ENCODE measurements at regions not wholly inside any gene's neighbourhood (a gene's known extent, or its start where the extent isn't known, plus 50 kb on each side); places are given as distances from the start of the nearest gene placed in this dataset.

GRCh38 chr5:78726571-78726970, 78.0 kb upstream of the LHFPL2 start:
- no peak overlapping the region for H3K27ac ChIP-seq
- no peaks in the 10 kb centered on the region for H3K9me3 ChIP-seq (ENCODE audit: low read depth)
- DNase-seq (ENCODE audit: low read depth in 1 of 2, low spot score in 1 of 2): no peak
- no peaks in the 10 kb centered on the region for H3K36me3 ChIP-seq
- no peaks in the 10 kb centered on the region for H3K4me1 ChIP-seq (ENCODE audit: low read depth)
- H3K27me3 ChIP-seq: no peaks in the 10 kb centered on the region
- no peak overlapping the region for H3K4me3 ChIP-seq
- TF ChIP-seq CTCF (IDR thresholded peaks at IDR 0.05; ENCODE audit: low read depth, low read length): no peak

- Histone ChIP-seq H3K27me3 (no peaks in the 10 kb centered on the region), H3K4me3 (no peak overlapping the region), H3K4me1 (ENCODE audit: low read depth) (no peaks in the 10 kb centered on the region), H3K27ac (no peak overlapping the region), H3K36me3 (no peaks in the 10 kb centered on the region), H3K9me3 (ENCODE audit: low read depth) (no peaks in the 10 kb centered on the region)
- TF ChIP-seq CTCF (IDR thresholded peaks at IDR 0.05; ENCODE audit: low read depth, low read length): no peak
- DNase-seq (ENCODE audit: low read depth in 1 of 2, low spot score in 1 of 2): no peak
These were observed 77.4 kb upstream of the LHFPL2 start for GRCh38 chr5:78726003-78726402.

GRCh38 chr5:78724061-78724460, 75.5 kb upstream of the LHFPL2 start:
- no peak overlapping the region for H3K4me3 ChIP-seq
- H3K27ac ChIP-seq: no peak overlapping the region
- TF ChIP-seq CTCF (IDR thresholded peaks at IDR 0.05; ENCODE audit: low read depth, low read length): no peak
- no peaks in the 10 kb centered on the region for H3K27me3 ChIP-seq
- DNase-seq (ENCODE audit: low read depth in 1 of 2, low spot score in 1 of 2): no peak
- H3K4me1 ChIP-seq (ENCODE audit: low read depth): peaks cover 3% of the 10 kb centered on the region
- H3K36me3 ChIP-seq: no peaks in the 10 kb centered on the region
- no peaks in the 10 kb centered on the region for H3K9me3 ChIP-seq (ENCODE audit: low read depth)

GRCh38 chr5:78720997-78721396, 72.4 kb upstream of the LHFPL2 start:
- no peak for DNase-seq (ENCODE audit: low read depth in 1 of 2, low spot score in 1 of 2)
- no peaks in the 10 kb centered on the region for H3K27me3 ChIP-seq
- H3K9me3 ChIP-seq (ENCODE audit: low read depth): no peaks in the 10 kb centered on the region
- H3K4me1 ChIP-seq (ENCODE audit: low read depth): peaks cover 3% of the 10 kb centered on the region
- TF ChIP-seq CTCF (IDR thresholded peaks at IDR 0.05; ENCODE audit: low read depth, low read length): no peak
- H3K36me3 ChIP-seq: no peaks in the 10 kb centered on the region
- H3K27ac ChIP-seq: no peak overlapping the region
- no peak overlapping the region for H3K4me3 ChIP-seq

GRCh38 chr5:78720227-78720985, 71.8 kb upstream of the LHFPL2 start:
- no peaks in the 10 kb centered on the region for H3K9me3 ChIP-seq (ENCODE audit: low read depth)
- H3K4me1 ChIP-seq (ENCODE audit: low read depth): peaks cover 3% of the 10 kb centered on the region
- no peak overlapping the region for H3K4me3 ChIP-seq
- no peaks in the 10 kb centered on the region for H3K27me3 ChIP-seq
- peak; percentile 5 to 38 for DNase-seq (ENCODE audit: low read depth in 1 of 2, low spot score in 1 of 2)
- TF ChIP-seq CTCF (IDR thresholded peaks at IDR 0.05; ENCODE audit: low read depth, low read length): no peak
- no peak overlapping the region for H3K27ac ChIP-seq
- H3K36me3 ChIP-seq: no peaks in the 10 kb centered on the region

All from cardiac muscle cell (in vitro differentiated cells and primary cell).